HG03064 (cell line): ENCODE measurements at regions not wholly inside any gene's neighbourhood (a gene's known extent, or its start where the extent isn't known, plus 50 kb on each side); places are given as distances from the start of the nearest gene placed in this dataset.

Experiments used
- ATAC-seq: cut with Tn5 transposase; IDR thresholded peaks from one replicate; pipeline ENCODE4 v1.9.1; 2021; ENCODE audit warnings: low read depth; ENCODE audit not compliant: unreplicated experiment

DNA sequence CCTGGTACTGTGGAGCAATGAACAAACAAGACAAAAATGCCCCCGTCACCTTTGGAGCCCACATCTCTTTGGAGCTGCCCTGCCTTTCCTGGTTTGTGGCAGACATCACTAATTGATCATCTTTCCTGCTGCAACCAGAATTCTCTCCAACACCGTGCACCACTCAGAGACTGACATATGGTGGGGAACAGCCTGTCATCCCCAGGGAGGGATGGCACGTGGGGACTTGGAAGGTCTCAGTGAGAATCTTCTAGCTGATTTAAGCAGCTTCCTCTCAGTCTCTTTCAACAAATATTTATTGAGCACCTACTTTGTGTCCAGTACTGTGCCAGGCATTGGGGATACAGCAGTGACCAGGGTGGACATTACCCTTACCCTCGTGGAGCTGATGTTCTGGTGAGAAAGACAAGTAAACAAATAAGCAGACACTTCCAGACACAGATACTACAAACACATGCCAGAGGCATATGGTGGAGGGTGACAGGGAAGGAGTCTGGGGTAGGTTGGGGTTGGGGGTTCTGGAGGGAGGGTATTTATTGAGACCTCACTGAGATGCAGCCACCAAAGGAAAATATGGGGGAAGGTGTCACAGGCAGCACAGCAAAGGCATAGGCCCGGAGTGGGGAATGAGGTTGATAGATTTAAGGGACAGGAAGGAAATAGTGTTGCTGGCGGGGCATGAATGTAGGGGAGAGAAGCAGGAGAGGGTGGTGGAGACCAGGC lies 82.3 kb downstream of the CEBPB start:
- no peak for ATAC-seq

DNA sequence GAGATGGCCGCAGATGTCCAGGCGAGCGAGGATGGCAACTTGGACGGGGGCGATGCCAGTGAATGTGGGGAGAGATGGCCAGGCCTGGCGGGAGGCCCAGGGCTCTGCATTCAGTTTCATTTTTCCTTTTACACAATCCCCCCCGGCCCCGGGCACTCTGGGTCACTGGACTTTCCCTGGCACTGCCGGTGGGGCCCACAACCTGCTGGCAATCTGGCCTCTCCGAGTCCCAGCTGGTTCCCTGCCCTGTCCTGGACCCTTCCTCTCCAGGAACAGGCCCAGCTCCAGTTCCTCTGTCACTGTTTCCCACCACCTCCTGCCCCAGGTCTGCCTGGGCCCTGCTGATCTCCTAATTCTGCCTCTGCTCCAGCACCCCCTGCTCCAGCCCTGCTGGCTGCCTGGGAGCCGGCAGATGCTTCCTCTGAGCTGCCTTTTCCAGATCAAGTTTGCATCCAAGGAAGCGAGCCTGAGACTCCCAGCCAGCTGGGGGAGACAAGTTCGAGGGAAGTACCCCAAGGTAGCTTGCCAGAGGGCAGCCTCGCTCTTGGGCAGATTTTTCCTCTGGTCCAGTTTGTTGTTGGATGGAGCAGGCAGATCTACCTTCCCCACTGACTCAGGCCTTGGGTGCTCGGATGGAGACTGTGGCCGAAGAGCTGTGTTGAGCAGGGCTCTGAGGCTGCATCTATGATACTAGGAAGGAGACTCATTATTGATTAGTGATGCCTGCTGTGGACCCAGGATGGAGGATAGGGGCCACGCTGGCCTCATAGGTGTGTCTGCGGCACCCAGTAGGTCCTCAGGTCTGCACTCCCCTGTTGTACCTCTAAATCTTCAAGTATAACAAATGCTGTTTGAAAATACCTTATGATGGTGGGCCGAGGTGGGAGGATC lies 83.2 kb downstream of the CEBPB start:
- no peak for ATAC-seq

DNA sequence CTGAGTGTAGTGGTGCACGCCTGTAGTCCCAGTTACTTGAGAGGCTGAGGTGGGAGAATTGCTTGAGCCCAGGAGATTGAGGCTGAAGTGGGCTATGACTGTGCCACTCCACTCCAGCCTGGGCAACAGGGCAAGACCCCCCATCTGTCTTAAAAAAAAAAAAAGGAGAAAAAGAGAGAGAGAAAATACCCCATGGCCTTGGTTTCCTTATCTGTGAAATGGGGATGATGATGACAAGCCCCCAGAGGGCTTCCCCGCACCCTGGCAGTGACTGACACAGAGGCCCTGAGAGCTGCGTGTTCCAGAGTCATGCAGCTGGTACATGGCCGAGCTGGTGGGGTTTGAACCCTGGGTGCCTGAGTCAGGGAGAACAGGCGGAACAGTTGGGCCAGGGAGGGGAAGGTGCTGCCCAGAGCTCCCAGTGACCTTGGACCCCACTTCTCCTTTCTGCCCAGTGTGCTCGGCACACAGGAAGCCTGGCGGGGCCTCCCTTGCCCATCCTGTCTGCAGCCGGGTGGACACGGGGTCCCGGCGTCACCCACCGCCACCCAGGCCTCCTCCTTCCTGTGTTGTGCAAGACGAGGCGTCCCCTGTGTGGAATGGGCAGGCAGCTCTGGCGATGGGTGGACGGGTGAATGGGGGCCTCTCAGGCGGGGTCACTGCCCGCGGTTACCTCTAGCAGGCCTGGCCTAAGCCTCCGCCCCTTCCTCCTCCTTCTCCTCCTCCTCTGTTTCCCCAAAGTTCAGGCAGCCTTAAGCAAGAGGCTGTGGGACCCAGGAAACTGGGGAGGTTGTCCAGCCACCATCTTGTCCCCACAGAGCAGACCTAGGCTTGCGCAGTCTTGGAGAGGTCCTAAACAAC lies 84.2 kb downstream of the CEBPB start:
- ATAC-seq = no peak

DNA sequence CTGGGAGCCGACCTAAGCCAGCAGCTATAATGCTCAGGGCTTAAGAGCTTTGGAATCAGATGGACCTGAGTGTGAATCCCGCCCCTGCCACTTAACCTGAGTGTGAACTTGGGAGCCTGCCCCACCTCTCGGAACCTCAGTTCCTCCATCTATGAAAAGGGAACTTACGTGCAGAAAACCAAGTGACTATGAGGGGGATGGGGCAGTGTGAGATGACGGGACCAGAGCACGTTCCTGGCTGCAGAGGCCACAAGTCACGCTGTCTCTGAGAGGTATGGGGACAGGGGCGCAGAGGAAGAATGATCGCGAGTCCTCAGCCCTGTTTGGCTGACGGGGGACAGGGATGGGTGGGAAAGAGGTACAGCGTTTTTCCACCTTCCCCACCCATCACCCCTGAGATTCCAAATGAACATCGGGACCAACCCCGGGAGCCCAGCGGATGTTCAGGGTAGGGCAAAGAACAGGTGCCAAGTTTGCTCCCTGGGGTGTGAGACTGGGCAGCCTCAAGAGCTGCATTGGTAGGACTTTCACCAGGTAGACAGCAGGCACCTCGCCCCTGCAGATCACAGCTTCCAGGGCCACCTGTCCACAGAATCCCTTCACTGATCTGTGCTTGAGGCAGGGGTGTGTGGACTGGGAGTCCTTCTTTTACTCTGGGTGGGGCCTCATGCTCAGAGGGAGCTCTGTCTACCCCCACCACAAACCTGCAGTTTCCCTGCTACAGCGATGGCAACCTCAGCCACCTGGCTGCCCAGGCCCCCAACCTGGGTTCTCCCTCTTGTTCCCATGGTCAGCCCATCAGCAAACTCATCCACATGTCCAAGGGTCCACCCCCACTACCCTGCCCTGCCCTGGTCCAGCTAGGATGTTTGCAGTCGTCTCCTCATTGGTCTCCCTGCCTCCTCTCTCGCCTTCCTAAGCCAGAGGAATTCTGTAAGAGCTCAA lies 85.8 kb downstream of the CEBPB start:
- no peak for ATAC-seq

DNA sequence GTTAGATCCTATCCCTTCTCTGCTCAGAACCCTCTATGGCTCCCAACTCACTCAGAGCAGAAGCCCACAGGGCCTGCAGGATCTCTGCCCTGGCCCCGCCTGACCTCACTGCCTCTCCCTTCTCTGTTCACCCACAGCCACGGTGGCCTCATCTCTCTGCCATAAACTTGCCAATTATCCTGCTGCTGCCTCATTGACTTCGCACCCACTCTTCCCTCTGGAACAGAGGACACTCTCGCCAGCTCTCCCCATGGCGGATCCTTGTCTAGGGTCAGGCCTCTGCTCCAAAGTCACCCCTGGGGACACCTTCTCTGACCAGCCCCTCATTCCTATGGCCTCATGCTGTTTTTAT lies 86.4 kb downstream of the CEBPB start:
- ATAC-seq = no peak

DNA sequence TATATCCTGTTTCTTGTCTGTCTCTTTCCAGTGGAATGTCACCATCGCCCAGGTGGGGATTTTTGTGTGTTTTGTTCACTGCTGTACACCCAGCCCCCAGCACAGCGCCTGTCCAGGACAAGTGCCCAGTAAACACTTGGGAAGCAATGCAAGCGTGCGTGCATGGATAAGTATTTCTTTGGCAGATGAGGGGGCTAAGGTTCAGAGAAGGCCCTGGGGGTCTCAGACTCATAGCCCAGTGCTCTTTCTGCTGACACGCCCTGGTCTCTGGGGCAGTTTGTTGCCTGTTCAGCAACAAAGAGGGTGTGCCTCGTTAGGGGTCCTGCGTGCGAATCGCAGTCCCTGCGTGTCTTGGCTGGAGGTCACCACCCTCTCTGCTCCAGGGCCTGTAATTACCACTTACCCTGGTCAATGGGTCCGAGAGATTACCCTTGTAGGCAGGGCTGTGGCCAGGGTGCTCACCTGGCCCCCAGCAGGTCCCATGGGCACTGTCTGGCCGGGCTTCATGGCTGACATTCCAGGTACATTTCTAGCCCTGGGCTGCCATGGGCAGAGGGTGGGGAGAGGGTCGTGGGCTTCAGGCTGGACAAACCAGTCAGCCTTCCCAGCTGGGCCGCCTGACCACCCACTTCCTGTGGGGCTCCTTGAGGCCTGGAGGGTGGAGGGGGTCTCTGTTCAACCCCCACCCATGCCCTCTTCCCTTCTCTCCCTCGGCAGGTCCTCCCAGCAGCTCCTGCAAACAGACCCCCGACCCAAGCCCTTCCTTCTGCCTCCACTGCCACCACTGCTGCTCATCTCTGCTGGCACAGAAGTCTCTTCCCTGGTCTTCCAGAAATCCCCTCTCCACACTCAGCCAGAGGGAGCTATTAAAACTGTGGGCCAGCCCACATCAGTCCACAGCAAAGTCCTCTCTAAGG lies 87.1 kb downstream of the CEBPB start:
- no peak for ATAC-seq

DNA sequence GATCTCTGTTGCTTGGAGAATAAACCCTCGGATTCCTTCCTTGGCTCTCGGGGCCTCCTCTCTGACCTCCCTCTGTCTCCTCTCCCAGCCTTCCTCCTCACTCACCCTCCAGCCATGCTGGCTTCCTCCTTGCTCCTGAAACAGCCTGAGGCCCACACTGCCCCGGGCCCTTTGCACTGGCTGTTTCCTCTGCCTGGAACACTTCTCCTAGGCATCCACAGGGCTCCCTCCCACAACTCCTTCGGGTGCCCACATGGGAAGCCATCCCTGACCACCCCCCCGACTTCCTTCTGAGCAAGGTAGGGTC lies 87.7 kb downstream of the CEBPB start:
- no peak for ATAC-seq

DNA sequence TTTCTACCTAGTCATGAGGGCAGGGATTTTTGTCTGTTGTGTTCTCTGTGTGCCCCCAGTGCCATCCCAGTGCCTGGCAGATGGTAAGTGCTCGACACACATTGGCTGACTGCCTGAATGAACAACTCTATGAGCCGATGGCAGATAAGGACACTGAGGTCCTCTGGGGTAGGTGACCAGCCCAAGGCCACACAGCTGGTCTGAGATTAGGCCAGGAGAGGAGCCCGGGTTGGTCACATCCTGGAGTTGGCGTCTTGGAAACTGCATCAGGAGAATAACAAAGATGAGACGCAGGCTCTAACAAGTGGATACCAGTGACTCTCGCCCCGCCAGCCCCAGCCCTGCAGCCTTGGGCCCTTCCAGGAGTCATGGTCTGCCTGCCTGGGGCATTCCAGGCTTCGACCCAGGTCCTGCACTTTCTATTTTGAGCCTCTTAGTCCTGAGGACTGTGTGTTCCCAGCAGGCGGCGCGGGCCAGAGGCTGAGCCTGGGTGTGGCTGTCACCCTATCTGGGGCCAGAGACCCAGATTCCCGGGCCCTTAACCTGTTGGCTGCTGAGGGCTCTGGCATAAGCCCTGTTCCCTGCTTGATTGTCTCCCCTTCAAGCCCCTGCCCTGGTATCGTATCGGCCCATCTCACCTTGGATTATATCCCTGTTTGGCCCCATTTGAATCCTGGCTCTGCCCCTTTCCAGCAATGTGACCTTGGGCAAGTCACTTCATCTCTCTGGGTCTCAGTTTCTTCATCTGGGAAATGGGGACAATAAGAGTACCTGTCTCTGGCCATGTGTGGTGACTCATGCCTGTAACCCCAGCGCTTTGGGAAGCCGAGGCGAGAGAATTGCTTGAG lies 88.3 kb downstream of the CEBPB start:
- ATAC-seq = no peak

DNA sequence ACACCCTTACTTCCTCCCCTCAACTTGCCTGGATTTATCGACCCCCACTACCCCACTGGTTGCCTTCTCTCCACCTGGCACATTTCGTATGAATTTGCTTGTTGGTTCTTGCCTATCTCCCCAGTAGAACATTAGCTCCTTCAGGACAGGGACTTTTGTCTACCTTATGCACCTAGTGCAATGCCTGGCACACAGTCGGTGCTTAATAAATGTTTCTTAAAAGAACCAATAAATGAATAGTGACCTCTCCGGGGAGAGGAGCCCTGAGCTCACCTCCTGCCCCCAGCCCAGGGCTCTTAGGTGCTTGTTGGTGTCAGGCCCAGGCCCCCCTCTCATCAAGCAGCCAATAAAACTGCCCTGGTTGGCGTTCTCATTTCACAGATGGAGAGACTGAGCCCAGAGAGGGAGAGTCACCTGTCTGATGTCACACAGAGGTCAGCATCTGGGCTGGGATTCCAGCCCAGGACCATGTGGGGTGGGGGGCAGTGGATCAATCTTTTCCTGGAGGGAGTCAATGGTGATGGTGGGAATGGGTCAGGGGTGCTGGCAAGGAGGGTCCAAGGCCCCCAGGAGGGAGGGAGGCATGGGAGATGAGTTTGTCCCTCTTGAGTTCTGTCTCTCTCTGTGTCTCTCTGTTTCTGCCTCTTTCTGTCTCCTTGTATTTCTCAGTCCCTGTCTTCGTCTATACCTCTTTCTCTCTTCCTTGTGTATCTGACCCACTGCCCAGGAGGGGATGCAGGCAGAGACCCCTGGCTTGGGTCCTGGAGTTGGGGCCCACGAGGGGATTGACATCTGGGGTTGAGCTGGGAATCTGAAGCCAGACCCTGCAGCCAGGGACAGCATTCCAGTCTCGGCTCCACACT lies 89.6 kb downstream of the CEBPB start:
- no peak for ATAC-seq

DNA sequence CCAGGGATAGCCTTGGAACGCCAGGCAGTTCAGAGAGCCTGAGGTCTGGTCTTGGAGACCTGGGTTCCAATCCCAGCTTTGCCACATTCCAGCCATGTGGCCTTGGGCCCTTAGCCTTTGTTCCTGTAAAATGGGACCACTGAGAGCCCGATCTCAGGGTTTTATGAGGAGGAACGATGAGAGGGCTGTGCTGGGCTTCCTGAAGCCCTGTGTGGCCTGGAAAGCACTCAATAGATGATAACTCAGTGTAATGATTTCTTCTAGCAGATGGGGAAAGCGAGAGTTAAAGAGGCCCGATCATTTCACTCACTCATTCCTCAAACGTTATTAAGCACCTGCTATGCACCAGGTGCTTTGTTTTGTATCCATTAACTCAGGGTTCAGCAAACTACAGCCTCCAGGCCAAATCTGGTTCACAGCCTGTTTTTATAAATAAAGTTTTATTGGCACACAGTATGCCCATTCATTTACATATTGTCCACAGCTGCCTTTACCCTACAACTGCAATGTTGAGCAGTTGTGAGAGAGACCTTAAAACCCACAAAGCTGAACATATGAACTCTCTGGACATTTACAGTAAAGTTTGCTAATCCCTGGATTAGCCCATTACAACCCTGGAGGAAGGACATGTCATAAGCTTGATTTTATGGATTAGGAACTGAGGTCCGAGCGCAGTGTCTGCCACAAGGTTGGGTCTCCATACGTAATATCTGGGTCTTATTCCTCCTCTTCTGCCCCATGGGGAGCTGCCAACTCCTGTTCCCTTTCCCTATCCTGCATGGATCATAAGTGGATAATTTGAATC lies 90.4 kb downstream of the CEBPB start:
- ATAC-seq = no peak

DNA sequence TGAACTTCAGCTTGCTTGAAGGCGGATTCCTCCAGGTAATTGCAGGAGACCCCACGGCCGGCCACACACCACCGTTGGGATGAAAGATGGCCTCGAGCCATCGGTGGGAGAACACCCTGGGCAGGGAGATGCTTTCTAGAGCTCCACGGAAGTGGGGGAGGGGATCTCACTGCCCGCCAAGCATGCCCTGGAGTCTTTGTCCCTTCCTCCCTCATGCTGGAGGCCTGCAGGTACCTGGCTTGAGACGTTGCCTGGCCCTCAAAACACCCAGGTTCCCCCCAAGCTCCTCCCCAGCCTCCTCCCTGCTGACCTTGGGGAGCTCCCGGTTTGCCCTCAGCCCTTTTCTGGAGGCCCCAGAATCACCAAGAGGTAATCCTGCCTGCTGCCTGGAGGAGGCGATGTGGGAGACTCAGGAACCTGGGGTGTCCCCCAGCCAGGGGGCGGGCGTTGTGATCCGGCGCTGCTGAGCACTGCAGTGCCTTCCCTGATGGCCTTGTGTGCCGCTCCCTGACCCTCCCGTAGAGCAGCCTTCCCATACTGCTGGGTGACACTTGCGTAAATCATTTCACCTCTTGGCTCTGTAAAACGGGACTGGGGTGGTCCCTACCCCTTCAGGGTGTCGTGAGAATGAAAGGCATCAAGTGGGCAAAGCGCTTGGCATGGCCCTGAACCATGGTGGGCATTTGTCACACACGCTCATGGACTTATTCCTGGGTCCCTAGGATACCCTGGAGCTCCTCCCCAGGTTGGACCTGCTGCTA lies 91.4 kb downstream of the CEBPB start:
- no peak for ATAC-seq

DNA sequence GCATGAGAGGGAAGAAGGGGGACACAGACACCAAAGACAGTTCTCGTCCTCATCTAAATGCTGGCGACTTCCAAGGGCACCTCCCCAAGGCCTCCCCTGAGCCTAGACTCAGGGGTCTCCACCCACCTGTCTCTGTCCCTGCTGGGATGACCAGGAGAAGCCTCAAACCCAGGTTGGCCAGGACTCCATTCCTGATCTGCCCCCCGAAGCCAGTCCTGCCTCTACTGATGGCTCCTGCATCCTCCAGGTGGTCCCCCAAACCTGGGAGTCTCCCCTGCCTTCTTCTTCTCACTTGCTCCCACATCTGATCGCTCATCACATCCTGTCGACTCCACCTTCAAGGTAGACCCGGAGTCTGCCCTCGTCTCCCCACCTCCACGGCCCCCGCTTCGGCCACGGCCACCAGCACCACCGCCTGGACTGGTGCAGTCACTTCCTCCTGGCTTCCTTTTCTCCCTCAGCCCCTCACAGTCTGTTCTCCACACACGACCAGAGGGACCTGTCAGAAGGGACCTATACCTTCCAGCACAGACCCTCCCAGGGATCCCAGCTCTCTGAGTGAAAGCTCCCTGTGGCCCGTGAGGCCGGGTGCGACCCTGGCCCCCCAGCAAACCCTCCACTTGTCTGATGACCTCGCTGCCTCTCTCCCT lies 92.1 kb downstream of the CEBPB start:
- ATAC-seq = no peak

DNA sequence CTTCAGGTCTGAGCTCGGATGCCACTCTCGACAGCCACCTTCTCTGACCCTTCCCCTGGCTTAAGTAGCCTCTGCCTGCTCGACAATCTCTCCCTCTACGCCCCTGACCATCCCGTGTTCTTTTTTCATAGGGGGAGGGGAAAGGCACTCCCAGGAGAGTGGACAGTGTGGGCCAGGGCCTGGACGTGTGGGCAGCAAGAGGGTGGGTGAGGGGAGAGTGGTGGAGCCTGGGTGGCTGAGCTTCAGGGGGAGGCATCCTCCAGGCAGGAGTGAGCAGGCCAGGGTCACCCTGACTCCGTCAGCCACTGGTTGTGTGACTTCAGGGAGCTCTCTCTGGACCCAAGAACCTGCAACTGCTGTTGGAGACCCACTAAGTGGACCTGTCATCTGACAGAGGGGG lies 92.7 kb downstream of the CEBPB start:
- ATAC-seq = no peak

DNA sequence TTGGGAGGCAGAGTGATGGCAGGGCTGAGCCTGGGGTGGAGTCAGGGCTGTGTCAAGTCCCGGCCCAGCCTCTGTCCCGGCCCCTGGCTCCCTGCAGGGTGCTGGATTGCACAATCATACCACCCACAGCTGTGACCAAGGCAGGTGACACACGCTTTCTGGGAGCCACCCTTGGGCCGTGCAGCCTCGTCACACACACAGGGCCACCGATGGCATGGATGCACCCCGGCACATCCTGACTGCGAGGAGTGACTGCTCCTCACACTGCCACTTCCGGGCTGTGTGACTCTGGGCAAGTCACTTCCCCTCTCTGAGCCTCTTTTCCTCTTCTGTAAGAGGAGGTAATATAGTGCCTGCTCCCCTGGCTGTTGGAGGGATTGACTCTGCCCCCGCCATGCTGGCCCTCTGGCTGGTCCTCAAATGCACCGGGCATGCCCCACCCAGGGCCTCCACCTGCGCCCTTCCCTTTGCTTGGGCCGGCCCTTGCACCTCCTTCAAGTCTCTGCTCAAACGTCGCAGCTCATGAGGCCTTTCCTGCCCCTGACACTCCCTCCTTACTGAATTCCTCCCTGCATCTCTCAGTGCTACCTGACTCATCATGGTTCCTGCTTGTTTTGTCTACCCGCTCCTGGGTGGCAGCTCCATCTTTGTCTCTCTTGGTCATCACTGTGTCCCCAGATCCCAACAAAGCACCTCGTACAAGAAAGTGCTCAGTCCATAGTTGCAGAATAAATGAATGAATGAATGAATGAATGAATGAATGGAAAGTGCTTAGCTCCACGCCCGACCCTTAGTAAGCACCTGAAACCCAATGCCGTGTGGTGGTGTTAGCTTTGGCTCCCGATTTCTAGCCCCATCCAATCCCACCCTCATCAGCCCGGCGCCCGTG lies 93.5 kb downstream of the CEBPB start:
- ATAC-seq = no peak
